ENCODE measurements at regions not wholly inside any gene's neighbourhood (a gene's known extent, or its start where the extent isn't known, plus 50 kb on each side); places are given as distances from the start of the nearest gene placed in this dataset.
"Not testable (repeated sequence)": the region's sequence is repeated elsewhere in the genome, so short reads cannot be mapped to it uniquely, and the experiment has no call there.

GRCh38 chr4:32855622-32856021, 2135.5 kb downstream of the PCDH7 start:
- DNase-seq (ENCODE audit: insufficient read length, low spot score) = no peak
- no peak for FAIRE-seq
- no peak for TF ChIP-seq POLR2A (IDR thresholded peaks at IDR 0.05; ENCODE audit: low read depth, low read length)

DNA sequence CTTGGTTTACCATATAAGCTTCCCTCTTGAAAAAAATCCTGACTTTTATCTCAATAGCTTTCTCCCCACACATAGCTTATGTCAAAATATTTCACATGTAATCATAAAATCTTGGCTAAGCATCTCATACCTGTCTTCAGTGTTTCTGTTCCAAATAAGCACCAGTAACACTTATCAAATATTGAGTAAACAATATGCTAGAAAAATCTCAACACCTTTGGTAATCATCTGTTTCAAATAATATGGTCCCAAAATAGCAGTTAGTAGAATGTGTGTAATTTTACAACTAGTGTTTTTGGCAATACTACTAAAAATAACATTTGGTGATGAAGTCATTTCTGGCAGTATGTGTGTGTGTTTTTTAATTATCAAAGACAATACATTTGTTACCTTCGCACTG, 2138.2 kb downstream of the PCDH7 start:
- TF ChIP-seq POLR2A (IDR thresholded peaks at IDR 0.05; ENCODE audit: low read depth, low read length) = no peak
- no peak for FAIRE-seq
- DNase-seq (ENCODE audit: insufficient read length, low spot score) = no peak

DNA sequence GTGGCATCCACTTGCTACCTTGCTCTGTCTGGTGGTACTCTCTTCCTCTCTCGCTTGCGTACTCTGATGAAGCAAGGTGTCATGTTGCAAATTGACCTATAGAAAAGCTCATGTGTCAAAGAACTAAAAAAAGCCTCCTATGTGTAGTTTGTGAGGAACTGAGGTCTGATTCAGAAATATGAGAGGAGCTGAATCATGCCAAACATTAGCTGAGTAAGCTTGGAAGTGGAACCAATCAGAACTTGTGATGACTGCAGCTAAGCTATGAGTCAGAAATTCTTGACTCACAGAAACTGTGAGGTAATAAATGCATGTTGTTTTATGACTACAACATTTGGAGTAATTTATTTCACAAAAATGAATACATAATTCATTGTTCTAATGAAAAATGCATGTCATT, 2138.8 kb downstream of the PCDH7 start:
- FAIRE-seq = peak; percentile 86
- TF ChIP-seq POLR2A (IDR thresholded peaks at IDR 0.05; ENCODE audit: low read depth, low read length) = no peak
- DNase-seq (ENCODE audit: insufficient read length, low spot score) = no peak

- FAIRE-seq = no peak
- DNase-seq (ENCODE audit: insufficient read length, low spot score) = no peak
- TF ChIP-seq POLR2A (IDR thresholded peaks at IDR 0.05; ENCODE audit: low read depth, low read length) = no peak
Observed at GRCh38 chr4:32864713-32865351, 2144.7 kb downstream of the PCDH7 start.

- DNase-seq (ENCODE audit: insufficient read length, low spot score) (no peak), FAIRE-seq (no peak)
- no peak for TF ChIP-seq POLR2A (IDR thresholded peaks at IDR 0.05; ENCODE audit: low read depth, low read length)
Observed at GRCh38 chr4:32876546-32876945, 2156.4 kb downstream of the PCDH7 start.

- TF ChIP-seq POLR2A (IDR thresholded peaks at IDR 0.05; ENCODE audit: low read depth, low read length) = no peak
- no peak for DNase-seq (ENCODE audit: insufficient read length, low spot score)
- no peak for FAIRE-seq
Observed at GRCh38 chr4:32879913-32880312, 2159.7 kb downstream of the PCDH7 start.

DNA sequence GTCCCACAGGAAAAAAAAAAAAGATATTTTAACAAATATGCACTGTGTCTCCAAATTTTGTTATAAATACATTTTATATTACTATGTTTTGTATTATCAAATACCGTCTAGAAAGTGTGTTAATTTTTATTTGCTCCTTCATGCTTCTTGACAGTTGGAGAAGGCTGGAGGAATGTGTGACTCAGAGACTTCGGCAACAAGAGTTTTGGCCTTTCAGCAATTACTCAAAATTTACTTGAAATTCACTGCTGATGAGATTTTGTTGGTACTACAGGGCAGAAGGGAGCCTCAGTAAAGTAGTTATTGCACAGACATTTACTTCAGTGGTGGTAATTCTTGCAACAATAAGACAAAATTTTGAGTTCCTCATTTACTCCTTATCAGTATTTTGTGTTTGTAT, 2164.0 kb downstream of the PCDH7 start:
- no peak for TF ChIP-seq POLR2A (IDR thresholded peaks at IDR 0.05; ENCODE audit: low read depth, low read length)
- DNase-seq (ENCODE audit: insufficient read length, low spot score) = no peak
- FAIRE-seq = no peak

DNA sequence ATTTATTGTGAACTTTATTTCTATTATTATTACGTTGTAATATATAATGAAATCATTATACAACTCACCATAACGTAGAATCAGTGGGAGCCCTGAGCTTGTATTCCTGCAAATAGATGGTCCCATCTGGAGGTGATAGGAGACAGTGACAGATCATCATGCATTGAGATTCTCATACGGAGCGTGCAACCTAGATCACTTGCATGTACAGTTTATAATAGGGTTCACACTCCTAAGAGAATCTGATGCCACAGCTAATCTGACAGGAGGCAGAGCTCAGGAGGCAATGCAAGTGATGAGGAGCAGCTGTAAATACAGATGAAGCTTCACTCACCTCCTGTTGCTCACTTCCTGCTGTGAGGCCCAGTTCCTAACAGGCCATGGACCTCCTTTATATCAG, 2170.2 kb downstream of the PCDH7 start:
- no peak for DNase-seq (ENCODE audit: insufficient read length, low spot score)
- no peak for TF ChIP-seq POLR2A (IDR thresholded peaks at IDR 0.05; ENCODE audit: low read depth, low read length)
- no peak for FAIRE-seq

- DNase-seq (ENCODE audit: insufficient read length, low spot score) (no peak), FAIRE-seq (no peak)
- TF ChIP-seq POLR2A (IDR thresholded peaks at IDR 0.05; ENCODE audit: low read depth, low read length) = no peak
Observed at GRCh38 chr4:32909053-32909452, 2188.9 kb downstream of the PCDH7 start.

- no peak for TF ChIP-seq POLR2A (IDR thresholded peaks at IDR 0.05; ENCODE audit: low read depth, low read length)
- no peak for DNase-seq (ENCODE audit: insufficient read length, low spot score)
- no peak for FAIRE-seq
Observed at GRCh38 chr4:32909736-32910135, 2189.6 kb downstream of the PCDH7 start.

DNA sequence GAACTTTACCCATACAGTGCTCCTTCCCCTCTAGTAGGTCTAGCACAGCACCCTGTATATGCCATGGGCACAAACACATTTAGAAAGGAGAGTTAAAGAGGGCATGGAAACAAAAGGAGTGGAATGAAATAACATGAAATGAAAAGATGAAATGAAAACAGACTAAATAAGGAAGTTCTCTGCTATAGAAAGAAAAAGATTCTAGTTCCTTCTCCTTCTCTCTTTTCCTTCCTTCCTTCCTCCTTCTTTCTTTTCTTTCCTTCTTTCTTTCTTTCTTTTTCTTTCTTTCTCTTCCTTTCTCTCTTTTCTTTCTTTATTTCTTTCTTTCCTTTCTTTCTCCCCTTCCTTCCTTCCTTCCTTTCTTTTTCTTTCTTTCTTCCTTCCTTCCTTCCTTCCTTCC, 2197.4 kb downstream of the PCDH7 start:
- DNase-seq (ENCODE audit: insufficient read length, low spot score) (no peak), FAIRE-seq (no peak)
- no peak for TF ChIP-seq POLR2A (IDR thresholded peaks at IDR 0.05; ENCODE audit: low read depth, low read length)

DNA sequence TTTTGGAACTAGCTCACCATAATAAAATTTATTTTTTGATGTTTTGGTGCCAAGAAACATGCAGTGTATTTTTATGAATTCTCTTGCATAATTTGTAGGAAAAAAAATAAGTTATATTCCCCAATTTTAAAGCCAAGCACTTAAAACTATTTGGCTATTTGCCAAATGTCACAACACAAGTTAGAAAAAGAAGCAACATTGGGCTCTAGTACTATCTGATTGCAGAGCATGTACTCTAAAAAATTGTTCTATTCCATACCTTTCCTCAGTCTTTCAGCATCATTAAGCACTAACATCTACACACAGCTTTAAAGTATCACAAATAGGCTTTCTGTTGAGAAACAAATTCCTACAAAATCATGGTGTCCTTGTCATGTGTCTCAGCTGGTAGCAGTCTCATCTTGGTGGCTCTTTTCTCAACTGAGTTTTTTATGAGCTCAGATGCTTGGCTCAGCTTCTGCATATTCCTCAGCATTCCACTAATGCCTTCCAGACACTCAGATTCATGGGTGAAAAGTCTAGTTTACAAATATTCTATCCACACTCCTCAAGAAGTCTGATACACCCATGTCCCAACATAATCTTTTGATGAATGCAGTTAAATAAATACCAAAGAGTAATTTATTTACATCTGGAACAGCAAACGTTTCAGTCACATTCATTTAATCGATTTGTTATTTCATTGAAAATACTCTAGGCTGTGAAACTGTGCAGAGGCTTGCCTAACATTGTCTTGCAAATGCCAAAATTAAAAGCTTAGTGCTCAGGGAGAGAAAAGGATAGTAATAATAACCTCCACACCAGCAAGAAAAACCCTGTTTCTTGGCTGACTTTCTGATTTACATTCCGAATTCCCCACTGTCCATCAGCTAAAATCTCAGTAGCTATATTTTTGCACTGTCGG, 2209.9 kb downstream of the PCDH7 start:
- no peak for FAIRE-seq
- TF ChIP-seq POLR2A (IDR thresholded peaks at IDR 0.05; ENCODE audit: low read depth, low read length) = no peak
- no peak for DNase-seq (ENCODE audit: insufficient read length, low spot score)

- TF ChIP-seq POLR2A (IDR thresholded peaks at IDR 0.05; ENCODE audit: low read depth, low read length) = no peak
- DNase-seq (ENCODE audit: insufficient read length, low spot score) = no peak
- FAIRE-seq = no peak
Observed at GRCh38 chr4:32930700-32931099, 2210.5 kb downstream of the PCDH7 start.

GRCh38 chr4:32931475-32931874, 2211.3 kb downstream of the PCDH7 start:
- TF ChIP-seq POLR2A (IDR thresholded peaks at IDR 0.05; ENCODE audit: low read depth, low read length) = no peak
- no peak for FAIRE-seq
- no peak for DNase-seq (ENCODE audit: insufficient read length, low spot score)

- DNase-seq (ENCODE audit: insufficient read length, low spot score) = no peak
- FAIRE-seq = no peak
- TF ChIP-seq POLR2A (IDR thresholded peaks at IDR 0.05; ENCODE audit: low read depth, low read length) = no peak
Observed at GRCh38 chr4:32932156-32932555, 2212.0 kb downstream of the PCDH7 start.

DNA sequence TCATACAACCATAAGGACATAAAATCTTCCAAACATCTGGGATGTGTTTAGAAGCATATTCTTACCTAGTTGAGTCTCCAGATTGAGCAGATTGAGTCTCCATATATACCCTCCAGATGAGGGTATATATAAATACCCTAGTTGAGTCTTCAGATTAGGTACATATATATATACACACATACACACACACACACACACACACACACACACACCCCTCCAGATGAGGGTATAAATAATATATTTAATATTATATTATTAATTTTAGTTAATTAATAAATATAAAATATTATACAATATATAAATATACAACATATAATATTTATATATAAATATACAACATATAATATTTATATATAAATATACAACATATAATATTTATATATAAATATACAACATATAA, 2219.1 kb downstream of the PCDH7 start:
- not testable (repeated sequence) for DNase-seq (ENCODE audit: insufficient read length, low spot score); FAIRE-seq

Data from H54 (cell line).